Activated CD4-positive, alpha-beta T cell treated with anti-CD3 and anti-CD28 coated beads for 1 hour (primary cell): ENCODE measurements at regions not wholly inside any gene's neighbourhood (a gene's known extent, or its start where the extent isn't known, plus 50 kb on each side); places are given as distances from the start of the nearest gene placed in this dataset.

Experiments used
- DNase-seq: peaks from one replicate; pipeline ENCODE4 v3.0.0-alpha.2; 2020

- no peak for DNase-seq
Measured at GRCh38 chr2:239905884-239906654, 119.1 kb downstream of the NDUFA10 start.

GRCh38 chr2:239905306-239905705, 119.8 kb downstream of the NDUFA10 start:
- no peak for DNase-seq

- no peak for DNase-seq
Measured at GRCh38 chr2:239904496-239904895, 120.6 kb downstream of the NDUFA10 start.

GRCh38 chr2:239903803-239904202, 121.3 kb downstream of the NDUFA10 start:
- no peak for DNase-seq

- DNase-seq: no peak
Measured at GRCh38 chr2:239903210-239903609, 121.9 kb downstream of the NDUFA10 start.

GRCh38 chr2:239902749-239903201, 122.4 kb downstream of the NDUFA10 start:
- DNase-seq: no peak

- no peak for DNase-seq
Measured at GRCh38 chr2:239898292-239898925, 126.7 kb downstream of the NDUFA10 start.

GRCh38 chr2:239897596-239898235, 127.4 kb downstream of the NDUFA10 start:
- DNase-seq: no peak

GRCh38 chr2:239896075-239896474, 129.1 kb downstream of the NDUFA10 start:
- no peak for DNase-seq

- no peak for DNase-seq
Measured at GRCh38 chr2:239895669-239896068, 129.5 kb downstream of the NDUFA10 start.

- DNase-seq: no peak
Measured at GRCh38 chr2:239895116-239895515, 130.0 kb downstream of the NDUFA10 start.

GRCh38 chr2:239894276-239894675, 130.9 kb downstream of the NDUFA10 start:
- DNase-seq: no peak

GRCh38 chr2:239893236-239893515, 132.0 kb downstream of the NDUFA10 start:
- no peak for DNase-seq

GRCh38 chr2:239892441-239893235, 132.5 kb downstream of the NDUFA10 start:
- no peak for DNase-seq

GRCh38 chr2:239891698-239892097, 133.4 kb downstream of the NDUFA10 start:
- DNase-seq: no peak

- DNase-seq: no peak
Measured at GRCh38 chr2:239890206-239890746, 134.9 kb downstream of the NDUFA10 start.

GRCh38 chr2:239889641-239890121, 135.5 kb downstream of the NDUFA10 start:
- no peak for DNase-seq

- DNase-seq: no peak
Measured at GRCh38 chr2:239887604-239888003, 137.5 kb downstream of the NDUFA10 start.

GRCh38 chr2:239886781-239887180, 138.4 kb downstream of the NDUFA10 start:
- DNase-seq: no peak

- no peak for DNase-seq
Measured at GRCh38 chr2:239884875-239885274, 140.3 kb downstream of the NDUFA10 start.

GRCh38 chr2:239884051-239884405, 141.1 kb downstream of the NDUFA10 start:
- no peak for DNase-seq

- DNase-seq: no peak
Measured at GRCh38 chr2:239883326-239884050, 141.7 kb downstream of the NDUFA10 start.
